Body of pancreas (tissue), 4 donors: ENCODE measurements at regions not wholly inside any gene's neighbourhood (a gene's known extent, or its start where the extent isn't known, plus 50 kb on each side); places are given as distances from the start of the nearest gene placed in this dataset.

Experiments
- POLR2A ChIP-seq, 3 donors: fragments of 450-650 bp; IDR thresholded peaks; one replicate each; pipeline ENCODE4 v1.6.1; 2016; ENCODE audit warnings: antibody characterized with exemption in 3 of 3, mild to moderate bottlenecking in 2 of 3
- TF ChIP-seq, protein P1 (sequence below), 7 experiments: fragments of 450-650 bp in 4 of 7; fragments of 200-600 bp in 3 of 7; sonication (generic) in 3 of 7; IDR thresholded peaks; one replicate each; pipeline ENCODE4 v1.5.1; 2016 to 2019; ENCODE audit warnings: antibody characterized with exemption in 7 of 7

DNA sequence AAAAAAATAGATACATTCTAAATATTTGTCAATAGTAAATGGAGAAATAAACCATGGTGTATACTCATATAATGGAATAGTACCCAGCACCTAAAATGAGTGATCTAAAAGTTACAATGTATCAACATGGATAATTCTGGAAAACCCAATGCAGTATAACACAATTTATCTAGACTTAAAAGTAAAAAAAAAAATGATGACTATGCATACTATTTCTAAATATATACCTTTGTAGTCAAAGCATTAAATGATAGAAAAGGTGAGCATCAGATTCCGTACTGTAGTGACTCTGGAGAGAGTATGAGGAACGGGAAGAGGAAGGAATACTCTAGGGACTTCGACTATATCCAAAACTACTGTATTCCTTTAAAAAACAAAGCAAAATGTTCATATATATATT lies 115.2 kb upstream of the CDCA7L start:
- TF ChIP-seq, protein P1, sequence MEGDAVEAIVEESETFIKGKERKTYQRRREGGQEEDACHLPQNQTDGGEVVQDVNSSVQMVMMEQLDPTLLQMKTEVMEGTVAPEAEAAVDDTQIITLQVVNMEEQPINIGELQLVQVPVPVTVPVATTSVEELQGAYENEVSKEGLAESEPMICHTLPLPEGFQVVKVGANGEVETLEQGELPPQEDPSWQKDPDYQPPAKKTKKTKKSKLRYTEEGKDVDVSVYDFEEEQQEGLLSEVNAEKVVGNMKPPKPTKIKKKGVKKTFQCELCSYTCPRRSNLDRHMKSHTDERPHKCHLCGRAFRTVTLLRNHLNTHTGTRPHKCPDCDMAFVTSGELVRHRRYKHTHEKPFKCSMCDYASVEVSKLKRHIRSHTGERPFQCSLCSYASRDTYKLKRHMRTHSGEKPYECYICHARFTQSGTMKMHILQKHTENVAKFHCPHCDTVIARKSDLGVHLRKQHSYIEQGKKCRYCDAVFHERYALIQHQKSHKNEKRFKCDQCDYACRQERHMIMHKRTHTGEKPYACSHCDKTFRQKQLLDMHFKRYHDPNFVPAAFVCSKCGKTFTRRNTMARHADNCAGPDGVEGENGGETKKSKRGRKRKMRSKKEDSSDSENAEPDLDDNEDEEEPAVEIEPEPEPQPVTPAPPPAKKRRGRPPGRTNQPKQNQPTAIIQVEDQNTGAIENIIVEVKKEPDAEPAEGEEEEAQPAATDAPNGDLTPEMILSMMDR (IDR thresholded peaks at IDR 0.05), result no peak
- TF ChIP-seq POLR2A (IDR thresholded peaks at IDR 0.05), result no peak
